ENCODE measurements at regions not wholly inside any gene's neighbourhood (a gene's known extent, or its start where the extent isn't known, plus 50 kb on each side); places are given as distances from the start of the nearest gene placed in this dataset.

DNA sequence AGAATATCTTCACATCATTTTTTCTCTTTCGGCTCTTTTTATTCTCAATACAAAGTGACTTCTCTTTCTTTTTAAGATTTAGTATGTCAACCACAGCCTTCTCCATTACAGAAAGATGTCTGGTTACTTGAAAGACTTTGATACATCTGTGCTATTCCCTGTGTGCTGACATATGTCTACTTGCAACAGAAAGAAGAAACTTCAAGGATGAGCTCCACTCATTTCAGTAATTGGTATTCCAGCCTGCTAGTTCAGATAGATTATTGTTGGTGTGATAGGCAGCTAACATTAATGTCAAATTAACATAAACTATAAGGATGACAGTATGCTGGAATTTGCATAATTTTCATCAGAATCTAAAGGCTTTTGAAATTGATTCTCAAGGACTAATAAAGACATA, 948.7 kb downstream of the PCDH18 start:
- TF ChIP-seq, protein P1, sequence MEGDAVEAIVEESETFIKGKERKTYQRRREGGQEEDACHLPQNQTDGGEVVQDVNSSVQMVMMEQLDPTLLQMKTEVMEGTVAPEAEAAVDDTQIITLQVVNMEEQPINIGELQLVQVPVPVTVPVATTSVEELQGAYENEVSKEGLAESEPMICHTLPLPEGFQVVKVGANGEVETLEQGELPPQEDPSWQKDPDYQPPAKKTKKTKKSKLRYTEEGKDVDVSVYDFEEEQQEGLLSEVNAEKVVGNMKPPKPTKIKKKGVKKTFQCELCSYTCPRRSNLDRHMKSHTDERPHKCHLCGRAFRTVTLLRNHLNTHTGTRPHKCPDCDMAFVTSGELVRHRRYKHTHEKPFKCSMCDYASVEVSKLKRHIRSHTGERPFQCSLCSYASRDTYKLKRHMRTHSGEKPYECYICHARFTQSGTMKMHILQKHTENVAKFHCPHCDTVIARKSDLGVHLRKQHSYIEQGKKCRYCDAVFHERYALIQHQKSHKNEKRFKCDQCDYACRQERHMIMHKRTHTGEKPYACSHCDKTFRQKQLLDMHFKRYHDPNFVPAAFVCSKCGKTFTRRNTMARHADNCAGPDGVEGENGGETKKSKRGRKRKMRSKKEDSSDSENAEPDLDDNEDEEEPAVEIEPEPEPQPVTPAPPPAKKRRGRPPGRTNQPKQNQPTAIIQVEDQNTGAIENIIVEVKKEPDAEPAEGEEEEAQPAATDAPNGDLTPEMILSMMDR (IDR thresholded peaks at IDR 0.05; ENCODE audit: insufficient read depth, low read length, poor library complexity, severe bottlenecking), result no peak
- no peak for TF ChIP-seq EZH2phosphoT487 (conservative IDR thresholded peaks at IDR 0.05; ENCODE audit: low read length)

Data from SU-DHL-6 (cell line).